Hematopoietic multipotent progenitor cell (in vitro differentiated cells): ENCODE measurements at regions not wholly inside any gene's neighbourhood (a gene's known extent, or its start where the extent isn't known, plus 50 kb on each side); places are given as distances from the start of the nearest gene placed in this dataset.

ENCODE experiments used
- DNase-seq, 3 donors: peaks; one replicate each; pipeline ENCODE4 v3.0.0-alpha.2; 2011 to 2015; ENCODE audit warnings: low read depth in 2 of 3, low spot score in 2 of 3

DNA sequence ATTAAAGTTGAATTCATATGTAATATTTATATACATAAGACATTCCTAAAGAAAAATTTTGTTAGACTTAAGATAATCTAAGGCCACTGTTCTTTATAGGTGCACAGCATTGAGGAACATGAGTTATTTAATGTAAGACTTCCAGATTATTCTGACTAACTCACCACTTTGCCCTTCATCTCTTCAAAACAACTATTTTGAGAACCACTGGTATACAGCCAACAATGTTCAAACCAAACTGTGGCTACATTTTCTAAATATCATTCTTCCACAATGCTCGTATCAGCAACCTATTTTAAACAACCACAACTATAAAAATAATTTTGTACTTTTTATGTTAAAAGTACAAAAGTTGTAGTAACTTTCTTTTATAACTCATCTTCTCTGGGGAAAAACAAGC is 199.8 kb upstream of the ALCAM start:
- no peak for DNase-seq

DNA sequence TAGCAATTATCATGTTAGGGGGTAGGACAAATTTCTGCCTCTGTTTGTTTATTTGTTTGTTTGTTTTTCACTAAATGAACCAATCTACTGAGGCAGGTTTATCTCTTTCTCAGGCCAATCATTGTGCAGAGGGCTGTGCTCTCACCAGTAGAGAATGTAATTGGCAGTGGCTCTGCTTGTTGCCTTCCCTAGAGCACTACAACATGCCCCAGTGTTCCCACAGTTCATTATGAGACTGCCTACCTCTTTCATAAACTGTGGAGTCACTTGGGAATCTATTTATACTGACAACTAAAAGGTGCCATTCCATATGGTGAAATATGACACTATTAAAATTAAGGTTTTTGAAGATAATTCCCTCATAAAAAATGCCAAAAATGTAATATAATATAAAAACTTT is 196.3 kb upstream of the ALCAM start:
- no peak for DNase-seq

DNA sequence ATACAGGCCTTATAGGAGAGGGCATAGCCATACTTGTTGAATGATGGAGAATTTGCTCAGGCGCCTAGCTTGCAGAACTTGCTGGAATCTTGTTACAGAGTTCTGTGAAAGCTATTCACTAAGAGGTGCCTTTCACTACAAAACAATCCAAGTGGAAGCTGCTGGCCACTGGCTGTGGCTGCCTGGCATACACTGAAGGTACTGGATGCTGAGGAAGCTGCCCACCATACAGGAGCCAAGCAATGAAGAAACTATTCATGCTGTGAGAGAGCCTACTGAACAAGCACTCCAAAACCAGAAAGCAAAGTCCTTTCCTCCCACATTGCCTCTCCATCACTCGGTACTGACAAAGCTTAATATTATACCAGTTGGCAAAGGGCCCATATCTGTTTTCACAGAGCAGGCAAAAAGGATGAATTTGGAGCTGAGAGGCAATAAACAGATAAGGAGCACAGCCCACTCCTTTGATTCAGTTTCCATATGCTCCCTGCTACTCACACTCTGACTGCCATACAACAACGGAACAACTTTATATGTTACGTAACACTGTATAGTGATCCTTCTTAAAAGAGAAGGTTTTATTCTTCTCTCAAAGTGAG is 192.6 kb upstream of the ALCAM start:
- DNase-seq = no peak

DNA sequence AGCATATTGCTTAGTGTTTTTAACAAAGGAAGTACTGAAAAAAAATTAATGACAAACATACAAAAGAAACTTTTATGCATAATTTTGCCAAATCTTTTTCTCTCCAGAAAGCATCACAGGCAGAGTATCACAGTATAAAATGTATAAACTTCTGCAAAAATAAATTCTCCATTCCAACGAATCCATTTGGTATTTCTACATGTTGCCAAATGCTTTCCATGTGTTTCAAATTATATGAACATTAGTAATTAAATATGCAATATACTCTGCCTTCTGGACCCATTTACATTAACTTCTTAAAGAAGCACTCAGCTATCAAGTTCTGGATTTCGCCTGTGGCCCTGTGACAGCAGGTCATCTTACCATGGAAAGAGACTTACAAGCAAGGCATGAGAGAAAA is 189.1 kb upstream of the ALCAM start:
- DNase-seq = no peak

DNA sequence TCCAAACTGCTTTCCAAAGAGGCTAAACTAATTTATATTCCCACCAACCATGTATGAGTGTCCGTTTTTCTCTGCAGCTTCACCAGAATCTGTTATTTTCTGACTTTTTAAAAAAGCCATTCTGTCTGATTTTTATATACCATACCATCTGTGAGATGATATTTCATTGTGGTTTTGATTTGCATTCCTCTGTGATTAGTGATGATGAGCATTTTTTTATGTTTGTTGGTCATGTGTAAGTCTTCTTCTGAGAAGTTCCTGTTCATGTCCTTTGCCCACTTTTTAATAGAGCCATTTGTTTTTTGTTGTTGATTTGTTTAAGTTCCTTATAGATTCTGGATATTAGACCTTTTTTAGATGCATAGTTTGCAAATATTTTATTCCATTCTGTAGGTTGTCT is 179.4 kb upstream of the ALCAM start:
- no peak for DNase-seq

DNA sequence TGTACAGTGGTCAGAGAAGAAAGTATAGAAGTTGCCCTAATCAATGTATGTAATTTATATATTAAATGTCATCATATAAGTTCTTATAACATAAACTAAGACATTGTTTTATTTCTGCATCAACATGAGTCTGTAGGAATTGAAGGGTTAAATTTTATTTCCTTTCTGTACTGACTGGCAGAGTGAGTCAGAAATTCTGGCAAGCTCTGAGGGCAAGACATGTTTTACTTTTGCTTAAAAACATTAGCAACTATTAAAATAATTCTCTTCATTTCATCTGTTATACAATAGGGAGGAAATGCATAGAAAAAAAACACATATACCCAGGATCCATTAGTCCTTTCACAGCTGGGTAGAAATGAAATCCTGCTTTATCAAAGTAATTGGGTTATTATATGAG is 171.4 kb upstream of the ALCAM start:
- no peak for DNase-seq

DNA sequence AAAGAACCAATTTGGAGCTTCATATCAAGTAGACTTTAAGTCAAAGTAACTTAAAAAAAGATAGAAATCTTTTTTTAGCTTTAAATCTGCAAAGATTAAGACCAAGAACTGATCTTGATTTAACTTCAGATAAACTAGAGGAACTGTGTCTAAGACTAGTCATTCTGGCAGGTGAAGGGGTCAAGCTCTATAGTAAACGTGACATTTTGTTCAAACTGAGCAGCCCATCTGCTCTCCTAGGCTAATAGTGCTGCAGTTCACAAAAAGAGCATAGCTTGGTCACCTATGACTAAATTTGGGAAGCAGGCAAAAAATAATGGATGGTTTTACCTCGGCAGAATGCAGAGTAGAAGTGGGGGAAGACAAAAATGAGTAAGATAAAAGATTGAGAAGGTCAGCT is 168.8 kb upstream of the ALCAM start:
- DNase-seq = no peak

DNA sequence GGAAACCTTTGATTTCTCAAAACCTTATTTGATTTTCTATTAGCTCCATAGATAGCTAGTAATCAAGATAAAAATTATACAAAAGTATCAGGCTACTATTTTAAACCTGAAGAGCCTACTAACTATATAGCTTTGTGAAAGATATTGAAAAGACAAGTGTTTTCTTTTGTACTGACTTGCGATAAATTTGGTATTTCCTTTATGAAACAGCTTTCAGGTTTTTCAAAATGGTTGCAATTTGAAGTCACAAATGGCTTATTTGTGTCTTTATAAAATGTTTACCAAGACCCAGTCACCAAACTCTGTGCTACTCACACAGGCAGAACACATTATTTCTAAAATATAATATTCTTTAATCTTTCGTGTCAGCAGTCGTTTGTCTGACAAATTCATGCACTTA is 167.5 kb upstream of the ALCAM start:
- DNase-seq = no peak

DNA sequence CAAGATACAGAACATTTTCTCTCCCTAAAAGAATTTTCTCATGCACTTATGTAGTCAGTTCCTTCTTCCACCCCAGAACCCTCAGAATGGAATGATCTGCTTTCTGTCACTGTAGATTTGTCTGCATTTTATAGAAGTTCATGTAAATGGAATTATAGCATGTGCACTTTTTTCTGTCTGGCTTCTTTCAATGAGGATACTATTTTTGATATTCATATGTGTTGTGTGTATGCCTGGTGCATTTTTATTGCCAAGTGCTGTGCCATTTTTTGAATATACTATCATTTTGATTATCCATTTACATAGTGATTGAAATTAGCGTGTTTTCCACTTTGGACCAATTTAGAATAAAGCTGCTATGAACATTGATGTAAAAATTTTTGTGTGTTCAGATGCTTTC is 156.6 kb upstream of the ALCAM start:
- DNase-seq = no peak

DNA sequence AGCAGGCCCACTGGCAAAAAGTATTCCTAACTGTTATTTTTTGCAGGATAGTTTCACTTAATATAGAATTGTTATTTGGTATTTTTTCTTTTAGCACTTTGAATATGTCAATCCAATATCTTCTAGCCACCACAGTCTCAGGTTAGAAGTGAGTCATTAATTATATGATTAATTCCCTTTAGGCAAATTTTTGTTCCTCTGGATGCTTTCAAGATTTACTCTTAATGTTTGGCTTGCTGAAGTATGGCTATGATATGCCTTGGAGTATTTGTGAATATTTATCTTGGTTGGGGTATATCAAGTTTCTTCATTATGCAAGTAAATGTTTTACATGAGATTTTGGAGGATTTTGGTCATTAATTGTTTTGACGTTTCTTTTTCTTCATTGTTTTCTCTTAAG is 152.1 kb upstream of the ALCAM start:
- no peak for DNase-seq

DNA sequence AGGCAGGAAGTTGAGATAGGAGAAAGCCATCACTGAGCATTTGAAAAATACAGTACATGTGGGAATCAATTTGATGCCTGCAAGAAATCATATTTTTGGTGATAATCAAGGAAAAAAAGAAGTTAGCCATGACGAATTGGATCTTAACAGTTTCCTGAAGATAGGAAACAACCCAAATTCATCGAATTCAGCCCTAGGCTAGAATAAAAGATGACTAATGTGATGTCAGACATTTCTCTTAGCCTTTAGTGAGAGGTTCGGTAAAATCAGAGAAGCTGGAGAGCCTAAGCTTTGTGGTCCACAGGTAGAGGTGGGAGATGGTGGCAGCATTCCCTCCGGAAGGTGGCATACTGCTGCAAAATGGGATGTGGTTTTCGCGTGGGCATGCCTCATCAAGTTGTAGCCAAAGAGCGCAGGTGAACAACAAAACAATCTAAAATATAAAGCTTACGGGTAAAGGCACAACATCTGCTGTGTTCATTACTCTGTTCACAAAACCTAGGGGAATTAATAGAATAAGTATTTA is 144.1 kb upstream of the ALCAM start:
- DNase-seq = no peak

DNA sequence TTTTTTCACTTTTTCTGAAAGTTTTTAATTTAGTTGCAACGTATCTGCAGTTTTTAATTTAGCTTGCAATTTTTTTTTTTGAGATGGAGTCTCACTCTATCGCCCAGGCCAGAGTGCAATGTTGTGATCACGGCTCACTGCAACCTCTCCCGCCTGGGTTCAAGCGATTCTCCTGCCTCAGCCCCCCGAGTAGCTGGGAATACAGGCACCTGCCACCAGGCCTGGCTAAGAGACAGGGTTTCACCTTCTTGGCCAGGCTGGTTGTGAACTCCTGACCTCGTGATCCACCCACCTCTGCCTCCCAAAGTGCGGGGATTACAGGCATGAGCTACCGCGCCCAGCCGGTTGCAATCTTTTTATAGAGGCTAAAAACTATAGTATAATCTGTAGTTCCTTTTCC is 142.9 kb upstream of the ALCAM start:
- DNase-seq = no peak

DNA sequence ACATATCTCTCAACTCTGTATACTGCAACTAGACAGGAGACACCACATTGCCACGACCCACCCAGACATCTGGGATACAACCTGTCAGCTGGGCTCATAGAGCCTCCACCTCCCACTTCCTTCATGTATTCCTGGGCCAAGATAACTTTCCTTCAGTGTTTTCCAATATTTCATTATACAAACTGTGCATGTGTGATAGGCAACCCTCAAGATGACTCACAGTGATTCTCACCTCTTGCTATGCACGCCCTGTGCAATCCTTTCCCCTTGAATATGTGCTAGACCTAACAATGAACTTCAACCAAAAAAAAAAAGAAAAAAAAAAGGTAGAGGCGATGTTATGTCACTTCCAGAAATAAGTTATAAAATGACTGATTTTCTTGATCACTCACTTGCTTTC is 138.0 kb upstream of the ALCAM start:
- no peak for DNase-seq

DNA sequence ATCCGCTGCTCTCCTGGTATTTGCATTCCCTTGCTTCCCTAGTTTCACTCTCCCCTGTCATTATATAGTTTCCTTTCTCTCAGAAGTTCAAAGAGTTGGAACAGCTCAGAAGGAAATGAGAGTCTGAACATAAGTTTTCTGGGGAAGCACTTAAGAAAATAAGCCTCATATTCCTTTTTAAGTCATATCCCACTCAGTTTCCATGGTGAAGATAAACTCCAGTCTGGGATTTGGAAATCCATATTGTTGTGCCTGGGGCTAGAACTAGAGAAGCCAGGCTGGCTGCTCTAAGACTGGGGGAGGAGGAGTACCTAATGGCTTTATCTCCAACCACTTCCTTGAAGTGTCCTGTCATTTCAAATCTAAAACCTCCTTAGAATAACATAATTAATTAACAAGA is 134.2 kb upstream of the ALCAM start:
- no peak for DNase-seq

DNA sequence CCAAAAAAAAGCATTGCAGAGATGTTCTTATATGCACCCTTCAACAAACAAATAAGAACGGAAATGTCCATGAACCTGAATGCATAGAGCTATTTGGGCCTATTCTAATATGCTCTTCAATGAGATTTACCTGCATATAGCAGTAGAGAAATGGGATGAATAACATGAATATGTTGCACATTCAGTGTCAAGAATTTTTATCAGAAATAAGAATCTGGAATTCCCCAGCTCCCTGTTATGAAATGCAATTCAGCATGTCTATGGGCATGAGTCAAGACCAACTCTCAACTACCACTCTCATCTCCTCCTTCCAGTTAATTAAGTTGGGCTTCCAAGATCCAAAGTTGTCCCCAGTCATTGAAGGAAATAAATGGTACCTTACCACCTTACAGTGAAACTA is 133.7 kb upstream of the ALCAM start:
- DNase-seq = no peak

DNA sequence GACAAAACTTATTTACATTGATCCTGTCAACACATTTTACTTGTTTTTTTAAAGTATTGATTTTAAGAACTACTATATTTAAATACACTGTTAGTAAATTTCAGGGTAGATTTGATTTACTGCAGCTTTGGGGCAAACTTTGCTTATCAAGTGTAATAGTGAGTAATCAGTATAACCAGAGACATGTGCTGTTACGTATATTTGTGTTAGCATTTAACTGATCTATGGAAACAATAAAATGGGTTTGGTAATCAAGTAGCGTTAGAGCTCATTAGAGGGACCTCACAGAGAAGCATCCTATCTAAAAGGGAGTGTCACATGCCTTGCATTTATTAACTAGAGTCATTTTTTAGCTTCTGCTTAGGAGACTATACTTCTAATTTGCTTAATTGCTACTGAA is 131.5 kb upstream of the ALCAM start:
- DNase-seq = no peak

DNA sequence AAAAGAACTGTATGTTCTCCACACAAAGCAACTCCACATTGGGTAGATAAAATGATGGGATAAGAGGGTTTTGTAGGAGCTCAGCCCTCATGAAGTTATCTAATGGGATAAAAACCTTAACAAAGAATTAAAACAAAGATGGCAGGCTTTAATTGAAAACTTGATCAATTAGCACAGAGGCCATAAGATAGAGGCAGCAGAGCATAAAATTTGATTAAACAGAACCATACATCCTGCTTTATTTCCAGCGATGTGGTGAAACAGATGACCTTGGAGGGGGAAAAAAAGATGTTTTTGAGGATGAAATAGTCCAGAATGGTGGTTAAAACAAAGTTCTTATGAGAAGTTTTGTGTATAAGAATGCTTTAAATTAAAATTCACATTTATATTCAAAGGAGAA is 130.9 kb upstream of the ALCAM start:
- no peak for DNase-seq

DNA sequence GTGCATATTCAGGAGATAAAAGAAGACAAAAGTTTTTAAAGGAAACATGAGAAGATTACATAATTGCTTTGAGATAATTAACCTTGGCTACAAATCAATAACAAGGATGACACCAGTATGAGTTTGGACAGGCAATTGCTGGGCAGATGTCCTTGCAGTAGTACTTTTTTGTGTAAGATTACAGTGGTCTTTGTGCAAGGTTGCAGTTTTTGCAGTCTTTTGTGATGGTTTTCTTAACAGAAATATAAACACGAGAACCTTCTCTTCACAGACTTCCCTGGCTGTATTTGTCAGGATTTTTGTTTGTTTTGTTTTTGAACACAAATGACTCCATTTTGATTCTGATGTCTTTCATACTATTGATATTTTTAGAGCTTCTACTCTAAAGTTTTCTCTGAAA is 128.3 kb upstream of the ALCAM start:
- no peak for DNase-seq

DNA sequence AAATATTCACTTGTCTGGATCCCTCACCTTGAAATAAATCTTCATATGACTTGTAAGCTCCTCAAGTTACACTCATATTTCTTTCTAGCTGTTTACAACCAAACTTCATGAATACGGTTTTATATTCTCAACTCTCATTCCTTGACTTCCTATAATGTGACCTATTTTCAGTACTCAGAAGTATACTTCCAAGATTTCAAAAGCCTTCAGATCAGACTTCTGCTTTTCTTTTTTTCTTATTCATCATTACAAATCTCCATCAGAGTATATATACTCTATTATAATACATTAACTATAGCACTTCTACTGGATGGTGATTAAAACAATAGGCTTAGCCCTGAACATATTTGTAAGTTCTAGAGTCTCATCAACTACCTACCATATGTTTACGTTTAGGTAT is 123.6 kb upstream of the ALCAM start:
- DNase-seq = no peak

DNA sequence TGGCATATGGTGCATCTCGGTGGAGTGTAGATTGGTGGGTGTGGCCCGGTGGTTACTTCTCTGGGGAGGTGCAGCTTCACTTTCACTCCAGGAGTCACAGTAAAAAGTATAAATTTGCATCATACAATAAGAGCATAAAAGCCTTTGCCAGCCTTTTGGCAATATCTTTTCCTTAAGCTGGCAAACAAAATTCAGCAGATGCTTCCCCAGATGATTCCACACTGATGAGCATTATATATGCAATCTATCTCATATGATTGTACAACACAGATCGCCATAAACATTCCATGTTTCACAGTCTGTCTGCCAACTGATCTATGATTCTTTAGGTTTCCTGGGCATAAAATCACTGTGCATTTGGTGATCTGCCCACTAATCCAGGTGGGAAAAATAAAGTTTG is 120.2 kb upstream of the ALCAM start:
- DNase-seq = no peak

DNA sequence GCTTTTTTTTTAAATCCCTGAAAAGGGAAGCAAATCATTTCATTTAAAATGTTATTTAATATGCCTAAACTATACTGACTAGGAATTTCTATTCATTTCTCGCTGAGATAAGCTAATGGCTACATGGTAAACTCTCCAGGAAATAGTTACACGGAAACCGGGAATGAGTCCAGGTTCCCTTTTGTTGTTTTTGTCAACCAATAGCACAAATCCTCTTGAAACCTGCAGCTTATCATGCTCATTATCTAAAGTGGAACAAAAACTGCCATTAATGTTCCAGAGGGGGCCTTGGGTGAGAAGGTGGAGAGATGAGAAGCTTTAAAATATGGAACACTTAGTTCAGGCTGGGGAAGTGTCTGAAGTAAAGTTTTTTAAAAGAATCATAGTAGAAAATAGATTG is 113.5 kb upstream of the ALCAM start:
- no peak for DNase-seq

DNA sequence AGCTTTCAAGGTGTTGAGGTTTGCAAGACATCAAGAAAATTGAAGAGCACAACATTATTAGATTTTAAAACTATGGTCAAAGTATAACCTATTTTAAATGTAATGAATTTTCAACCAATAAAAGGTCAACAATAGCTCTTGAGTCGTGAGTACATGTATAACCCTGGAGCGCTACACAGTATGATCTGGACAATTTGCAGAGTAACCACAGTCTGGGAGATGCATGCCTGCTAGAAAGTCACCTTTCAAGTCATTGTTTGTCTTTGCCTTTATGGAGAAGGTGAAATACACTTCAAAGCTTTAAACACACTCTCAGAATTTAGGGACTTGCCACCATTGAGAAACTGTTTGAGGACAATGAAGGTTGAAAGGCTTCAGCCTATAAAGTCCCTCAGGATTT is 112.6 kb upstream of the ALCAM start:
- no peak for DNase-seq

DNA sequence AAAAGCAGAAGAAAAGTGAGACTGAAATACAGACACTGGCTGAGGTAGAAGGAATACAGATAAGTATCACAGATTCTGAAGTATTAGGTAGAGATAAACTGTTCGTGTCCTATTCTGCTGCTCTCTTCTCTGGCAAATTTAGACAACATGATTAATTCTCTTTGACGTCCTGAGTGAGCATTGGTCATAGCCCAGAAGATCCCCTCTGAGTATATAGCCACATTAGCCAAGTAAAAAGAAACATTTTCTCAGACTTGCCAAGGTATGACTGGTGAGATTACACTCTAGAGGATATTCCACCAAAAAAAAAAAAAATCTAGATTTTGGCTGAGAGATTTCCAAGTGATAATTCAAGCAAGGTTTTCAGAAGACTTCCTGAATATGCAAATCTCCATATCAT is 111.4 kb upstream of the ALCAM start:
- DNase-seq = no peak
